GM18861 (cell line): ENCODE measurements at regions not wholly inside any gene's neighbourhood (a gene's known extent, or its start where the extent isn't known, plus 50 kb on each side); places are given as distances from the start of the nearest gene placed in this dataset.

Experiments
- ATAC-seq: cut with Tn5 transposase; IDR thresholded peaks from one replicate; pipeline ENCODE4 v1.9.1; 2021; ENCODE audit not compliant: unreplicated experiment

DNA sequence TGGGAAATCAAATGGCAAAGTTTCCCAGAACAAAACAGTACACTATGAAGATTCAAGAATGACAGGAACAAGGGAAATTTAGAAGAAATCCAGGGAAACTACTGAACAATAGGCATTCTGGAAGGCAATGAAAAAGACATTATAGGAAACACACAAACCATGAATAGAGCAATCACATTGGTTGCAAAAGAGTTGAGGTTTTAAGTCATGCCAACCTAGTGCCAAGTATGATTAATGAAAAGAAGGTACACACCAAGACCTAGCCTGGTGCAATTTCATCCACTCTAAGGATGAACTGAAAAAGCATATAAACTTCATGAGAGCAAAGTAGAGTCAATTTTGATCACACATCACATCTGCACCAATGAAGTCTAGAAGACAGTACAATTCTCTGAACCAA, 326.9 kb downstream of the PDHA2 start:
- ATAC-seq: no peak

DNA sequence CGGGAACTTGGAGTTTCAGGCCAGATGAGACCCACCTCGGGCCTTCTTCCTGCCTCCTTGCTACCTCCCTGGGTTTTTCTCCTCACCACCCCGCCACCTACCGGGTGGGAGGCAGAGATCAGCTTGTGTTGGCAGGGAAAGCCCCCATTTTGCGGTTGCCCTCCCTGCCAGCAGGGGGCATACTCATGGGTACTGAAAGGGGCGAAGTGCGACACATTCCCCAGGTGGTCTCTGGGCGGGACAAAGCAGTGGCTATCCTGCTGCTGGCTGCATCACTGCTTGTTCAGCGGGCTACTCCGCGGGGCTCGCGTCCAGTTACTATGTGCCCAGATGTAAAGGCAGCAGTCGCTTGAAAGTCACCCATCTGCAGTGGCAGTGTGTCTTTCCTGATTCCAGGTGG, 330.3 kb downstream of the PDHA2 start:
- no peak for ATAC-seq

DNA sequence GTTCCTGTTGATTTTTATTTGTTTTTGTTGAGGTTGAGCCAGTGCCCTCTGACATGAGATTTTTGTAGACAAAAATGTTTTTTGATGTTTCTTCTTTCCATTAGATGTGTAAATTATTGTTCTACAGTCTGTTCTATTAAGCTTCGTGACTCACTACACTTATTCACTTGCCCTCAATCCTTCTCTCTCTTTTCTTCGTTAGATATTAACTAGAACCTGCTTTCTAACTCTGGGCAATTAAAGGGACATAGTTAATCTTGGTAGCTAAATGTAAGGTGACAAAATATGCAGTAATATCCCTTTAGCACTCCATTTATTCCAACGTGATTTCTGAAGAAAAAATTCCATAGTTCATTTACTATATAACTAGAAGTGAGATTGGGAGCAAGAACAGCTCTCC, 333.9 kb downstream of the PDHA2 start:
- ATAC-seq: no peak

DNA sequence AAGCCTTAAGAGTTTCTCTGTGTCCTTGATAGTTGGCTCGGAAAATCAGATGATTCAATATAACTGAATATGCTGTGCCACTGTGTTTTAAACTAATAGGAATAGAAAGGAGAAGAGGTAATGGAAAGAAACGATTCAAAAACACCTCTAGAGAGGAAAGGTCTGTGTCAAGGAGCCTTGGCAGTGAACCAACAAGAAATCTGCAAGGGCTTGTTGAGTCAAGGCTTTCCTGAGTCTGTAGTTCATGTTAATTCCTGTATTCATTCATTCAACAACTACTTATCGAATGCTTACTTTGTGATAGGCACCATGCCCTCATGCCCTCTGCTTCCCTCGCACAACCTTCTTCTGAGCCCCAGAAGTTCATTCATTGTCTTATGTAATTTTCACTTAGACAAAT, 336.0 kb downstream of the PDHA2 start:
- no peak for ATAC-seq

DNA sequence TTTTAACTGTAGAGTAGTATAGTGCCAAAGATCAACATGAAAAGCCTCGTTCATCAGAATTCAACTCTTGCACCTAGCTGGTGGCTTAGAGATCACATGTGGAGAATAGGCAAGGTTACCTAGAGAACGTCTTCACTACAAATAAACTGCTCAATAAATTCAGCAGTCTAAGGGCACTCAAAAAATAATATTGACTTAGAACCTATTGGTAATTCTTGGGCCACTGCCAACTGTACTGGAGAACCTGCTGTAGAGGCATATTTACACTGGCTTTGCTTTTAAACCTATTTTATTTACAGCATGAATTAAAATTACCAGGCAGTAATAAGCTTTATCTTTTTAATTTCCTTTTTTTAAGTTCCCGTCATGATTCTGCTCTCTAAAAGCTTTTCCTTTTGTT, 343.7 kb downstream of the PDHA2 start:
- ATAC-seq: no peak

DNA sequence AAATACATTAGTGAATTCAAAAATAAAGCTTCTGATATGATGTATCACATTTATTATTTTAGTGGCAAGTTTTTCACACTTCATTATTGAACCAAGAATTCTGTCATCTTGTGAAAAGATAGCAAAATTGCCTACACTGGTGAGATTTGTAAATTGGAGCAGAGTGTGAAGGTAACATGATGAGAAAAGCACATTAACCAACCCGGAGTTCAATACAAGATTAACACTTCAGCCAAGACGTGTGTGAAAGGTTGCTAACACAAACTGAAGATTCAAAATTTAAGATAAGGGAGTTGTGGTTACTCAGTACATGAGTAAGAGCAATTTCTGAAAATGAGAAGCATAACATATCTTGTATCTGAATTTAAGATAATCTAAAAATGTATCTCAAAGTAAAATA, 346.7 kb downstream of the PDHA2 start:
- ATAC-seq: no peak

DNA sequence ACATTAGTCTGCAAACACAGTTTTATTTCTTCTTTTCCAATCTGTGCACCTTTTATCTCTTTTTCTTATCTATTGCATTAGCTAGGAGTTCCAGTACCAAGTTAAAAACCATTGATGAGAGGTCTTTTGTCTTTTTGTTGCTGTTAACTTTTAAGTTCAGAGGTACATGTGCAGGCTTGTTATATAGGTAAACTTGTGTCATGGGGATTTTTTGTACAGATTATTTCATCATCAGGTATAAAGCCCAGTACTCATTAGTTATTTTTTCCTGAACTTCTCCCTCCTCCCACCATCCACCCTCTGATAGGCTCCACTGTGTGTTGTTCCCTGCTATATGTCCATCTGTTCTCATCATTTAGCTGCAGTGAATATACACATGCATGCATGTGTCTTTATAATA, 349.9 kb downstream of the PDHA2 start:
- no peak for ATAC-seq

DNA sequence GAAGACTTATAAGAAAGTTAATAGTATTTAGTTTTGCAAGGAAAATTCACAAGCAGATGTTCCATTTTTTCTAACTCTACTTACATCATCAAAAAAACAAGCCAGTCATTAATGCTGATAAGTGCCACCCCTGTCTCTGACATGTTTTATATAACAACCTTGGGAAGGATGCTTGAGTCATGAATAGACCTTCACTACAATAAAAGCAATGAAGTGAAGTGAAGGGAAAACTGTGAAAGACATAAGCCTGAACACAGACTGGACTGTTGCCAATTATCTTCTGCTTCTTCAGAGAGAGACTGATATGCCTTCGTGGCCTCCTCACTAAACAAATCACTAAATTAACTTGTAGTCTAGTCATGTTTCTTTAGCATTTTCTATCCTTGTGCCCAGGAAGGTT, 353.2 kb downstream of the PDHA2 start:
- no peak for ATAC-seq

DNA sequence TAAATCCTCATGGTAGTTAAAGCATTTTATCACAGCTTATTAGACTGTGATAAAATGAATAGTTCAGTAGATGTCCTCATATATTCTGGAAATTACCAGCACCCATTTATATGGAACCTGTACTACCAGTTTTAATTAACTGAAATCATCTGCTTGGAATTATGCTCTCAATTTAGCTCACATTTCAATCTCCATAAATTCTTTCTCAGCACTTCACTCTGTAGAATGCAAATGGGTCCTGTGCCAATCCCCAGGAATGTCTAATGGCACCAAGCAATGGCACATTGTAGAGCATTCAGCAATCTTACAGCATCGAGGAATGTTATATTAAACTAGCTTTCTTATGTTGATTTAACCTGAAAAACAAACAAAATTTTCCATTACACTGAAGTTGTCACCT, 355.1 kb downstream of the PDHA2 start:
- ATAC-seq: no peak

DNA sequence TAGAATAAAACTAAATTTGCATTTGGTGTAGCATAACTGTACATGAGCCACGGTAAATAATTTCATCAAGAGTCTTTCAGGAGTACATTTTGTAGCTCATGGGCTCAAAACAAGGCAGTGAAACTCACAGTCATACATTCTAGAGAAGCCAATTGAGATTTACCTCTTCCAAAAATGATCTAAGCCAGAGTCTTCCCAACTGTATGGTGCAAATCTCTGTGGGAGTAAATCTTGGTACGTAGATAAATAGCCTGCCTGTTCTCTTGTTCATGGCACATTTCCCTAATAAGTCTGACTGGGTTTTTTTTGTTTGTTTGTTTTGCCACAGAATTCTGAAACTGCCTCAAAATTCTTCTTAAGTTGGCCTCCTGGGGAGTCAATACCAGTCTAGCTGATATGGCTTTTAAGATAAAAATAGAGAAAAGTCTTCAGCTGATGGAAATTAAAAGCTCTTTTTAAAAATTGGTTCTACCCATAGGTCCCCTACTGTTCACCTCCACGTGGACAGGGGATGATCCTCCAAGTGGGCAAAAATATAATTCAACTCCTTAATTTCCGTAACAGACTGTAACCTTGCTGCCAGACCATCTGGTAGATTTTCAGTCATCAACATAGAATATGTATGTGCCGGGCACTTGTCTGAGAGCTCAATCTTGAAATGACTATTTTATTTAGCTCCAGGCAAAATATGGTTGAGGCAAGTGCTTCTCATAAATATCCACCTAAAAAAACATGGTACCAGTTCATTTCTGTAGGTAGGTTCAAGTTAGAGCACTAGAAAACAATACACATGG, 365.4 kb downstream of the PDHA2 start:
- no peak for ATAC-seq

DNA sequence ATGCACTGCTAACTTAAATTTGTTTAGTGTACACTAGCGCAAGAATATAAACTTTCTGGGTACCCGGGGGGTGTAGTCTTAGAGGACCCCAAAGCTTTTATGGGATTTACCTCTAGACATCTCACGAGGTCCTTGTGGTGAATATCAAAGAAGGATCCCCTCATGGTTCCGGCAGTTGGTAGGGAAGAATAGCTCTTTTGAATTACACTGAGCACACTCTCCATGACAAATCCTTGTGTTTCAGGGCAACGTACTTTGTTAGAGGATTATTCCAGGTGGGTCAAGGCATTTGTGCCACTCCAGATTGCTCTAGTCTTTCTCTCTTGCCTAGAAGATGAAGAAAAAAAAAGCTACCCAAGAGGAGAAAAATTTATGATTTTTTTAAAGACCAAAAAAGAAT, 387.6 kb downstream of the PDHA2 start:
- no peak for ATAC-seq

DNA sequence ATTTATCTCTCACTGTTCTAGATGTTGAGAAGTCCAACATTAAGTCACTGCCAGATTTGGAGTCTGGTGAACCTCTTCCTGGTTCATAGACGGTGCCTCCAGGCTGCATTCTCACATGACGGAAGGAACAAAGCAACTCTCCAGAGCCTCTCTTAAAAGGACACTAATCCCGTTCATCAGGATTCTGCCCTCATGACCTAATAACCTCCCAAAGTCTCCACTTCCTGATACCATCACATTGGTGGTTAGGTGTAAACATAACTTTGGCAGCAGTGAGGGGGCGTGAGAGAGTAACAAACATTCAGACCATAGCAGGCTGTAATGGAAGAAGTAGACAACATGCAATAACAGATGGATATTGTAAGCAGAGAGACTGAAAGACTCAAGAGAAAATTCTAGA, 388.6 kb downstream of the PDHA2 start:
- ATAC-seq: no peak

DNA sequence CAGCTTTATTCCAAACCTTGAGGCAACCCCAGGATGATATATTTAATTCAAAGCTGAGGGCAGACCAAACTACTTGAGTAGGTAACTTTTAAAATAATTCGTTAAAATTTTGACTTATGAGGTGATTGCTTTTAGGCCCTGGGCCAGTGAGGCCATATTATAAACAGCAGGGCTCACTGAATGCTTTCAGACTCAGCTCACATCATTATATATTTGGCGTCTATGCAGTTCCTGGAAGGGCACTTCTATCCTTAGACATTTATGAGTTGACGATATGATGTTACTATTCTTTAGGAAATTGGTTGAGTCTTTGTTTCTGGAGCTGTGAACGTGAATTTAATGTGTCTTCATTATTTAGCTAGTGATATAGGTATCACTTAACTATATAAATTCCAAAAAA, 400.1 kb downstream of the PDHA2 start:
- no peak for ATAC-seq

DNA sequence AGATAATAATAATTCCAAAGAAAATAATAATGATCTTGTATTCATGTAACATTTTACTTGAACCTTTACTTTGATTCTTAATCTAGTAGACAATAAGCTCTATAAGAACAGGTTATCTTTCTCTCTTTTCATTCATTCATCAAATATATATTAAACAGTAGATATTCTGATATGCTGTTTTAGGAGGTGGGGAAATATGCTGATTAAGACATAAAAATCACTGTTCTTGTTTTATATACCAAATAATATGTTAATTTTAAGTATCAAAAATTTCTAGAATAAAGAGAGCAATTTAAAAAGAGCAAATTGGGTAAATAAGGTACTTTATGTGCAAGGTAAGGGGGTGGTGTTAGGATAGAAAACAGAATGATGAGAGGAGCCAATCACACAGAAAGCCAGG, 401.9 kb downstream of the PDHA2 start:
- no peak for ATAC-seq

DNA sequence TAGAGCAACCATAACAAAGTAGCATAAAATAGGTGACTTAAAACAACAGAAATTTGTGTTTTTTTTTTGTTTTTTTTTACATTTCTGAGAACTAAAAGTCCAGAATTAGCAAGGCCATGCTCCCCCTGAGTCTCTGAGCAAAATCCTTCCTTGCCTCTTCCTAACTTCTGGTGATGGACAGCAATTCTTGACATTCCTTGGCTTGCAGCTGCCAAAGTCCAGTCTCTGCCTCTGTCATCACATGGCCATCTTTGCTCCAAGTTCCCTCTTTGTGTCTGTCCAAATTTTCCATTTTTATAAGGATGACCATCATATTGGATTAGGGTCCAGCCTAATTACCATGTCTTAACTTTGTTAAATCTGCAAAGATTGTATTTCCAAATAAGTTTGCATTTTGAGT, 407.2 kb downstream of the PDHA2 start:
- ATAC-seq: no peak

DNA sequence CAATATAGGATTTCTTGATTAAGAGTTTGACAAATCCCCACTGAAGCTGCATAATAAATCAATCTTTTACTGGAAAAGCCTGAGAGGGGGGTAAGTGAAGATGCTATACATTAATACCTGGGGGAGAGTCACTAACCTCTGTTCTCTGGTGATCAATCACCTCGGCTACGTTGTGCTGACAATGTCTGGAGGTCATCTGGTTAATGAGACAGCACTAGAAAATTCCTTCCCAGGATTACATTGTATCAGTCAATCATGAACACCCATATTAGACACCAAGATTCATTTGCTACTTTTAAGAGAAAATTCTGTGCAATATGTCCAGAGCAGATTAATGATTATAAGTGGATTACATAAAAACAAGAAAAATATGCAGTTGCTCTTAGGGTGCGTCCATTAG, 408.3 kb downstream of the PDHA2 start:
- ATAC-seq: no peak

DNA sequence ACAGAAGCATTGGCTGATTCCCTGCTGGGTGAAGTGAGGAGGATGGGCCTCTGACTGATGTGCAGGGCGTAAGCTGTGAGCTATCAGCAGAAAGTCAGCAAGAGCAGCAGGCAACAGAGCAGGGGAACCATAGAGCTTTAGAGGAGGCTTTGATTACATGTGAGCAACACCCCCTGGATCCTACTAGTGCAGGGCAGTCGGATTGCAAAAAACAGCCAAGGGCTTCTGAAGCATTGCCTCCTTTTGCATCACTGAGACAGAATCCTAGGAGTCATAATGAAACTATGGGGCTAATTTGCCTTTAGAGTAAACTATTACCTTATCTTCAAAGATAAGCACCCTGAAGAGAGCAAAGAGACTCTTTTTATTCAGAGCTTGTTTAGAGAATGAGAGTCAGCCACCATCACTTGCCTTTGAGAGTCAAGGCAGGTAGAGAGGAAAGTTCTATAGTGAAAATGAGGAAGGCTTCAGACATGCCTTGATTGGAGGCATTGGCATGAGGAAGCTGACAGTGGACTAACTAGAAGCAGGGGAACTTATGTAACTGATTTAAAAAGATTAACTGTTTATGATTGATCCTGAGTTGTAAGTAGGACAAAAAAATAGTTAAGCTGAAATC, 420.3 kb downstream of the PDHA2 start:
- no peak for ATAC-seq

DNA sequence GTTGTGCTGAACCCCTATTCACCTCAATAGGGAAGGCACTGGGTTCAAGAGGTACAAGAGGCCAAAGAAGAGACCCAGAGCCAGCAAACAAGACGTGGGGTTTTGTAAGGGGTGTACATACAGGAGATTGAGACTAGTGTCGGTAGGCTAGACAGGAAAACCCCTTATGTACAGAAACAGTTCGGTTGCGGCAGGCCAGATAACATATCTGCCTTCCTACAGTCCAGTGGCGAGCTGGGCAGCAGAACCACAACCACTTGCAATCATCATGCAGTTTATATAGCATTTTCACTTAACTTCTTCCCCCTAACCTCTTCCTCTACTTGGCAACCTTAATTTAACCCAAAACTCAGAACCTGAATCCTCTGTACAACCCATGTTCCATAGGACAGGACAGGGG, 422.2 kb downstream of the PDHA2 start:
- ATAC-seq: no peak

DNA sequence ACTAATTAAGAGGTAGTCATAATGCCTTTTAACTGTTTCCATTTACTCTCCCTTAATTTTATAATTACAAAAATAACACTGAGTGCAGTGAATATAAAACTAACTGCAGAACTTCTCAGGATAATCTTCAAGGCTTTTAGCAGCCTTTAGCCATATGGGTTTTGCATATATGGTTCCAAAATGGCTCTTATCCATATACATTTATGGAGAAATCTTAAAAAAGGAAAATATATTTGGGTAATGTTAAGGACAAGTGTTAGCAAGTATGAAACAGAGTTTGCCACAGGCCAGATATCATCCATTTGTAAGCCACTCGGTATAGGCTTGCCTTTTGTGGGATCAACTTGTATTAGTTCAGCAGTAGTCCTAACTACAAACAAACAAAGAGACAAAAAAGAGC, 423.4 kb downstream of the PDHA2 start:
- no peak for ATAC-seq

DNA sequence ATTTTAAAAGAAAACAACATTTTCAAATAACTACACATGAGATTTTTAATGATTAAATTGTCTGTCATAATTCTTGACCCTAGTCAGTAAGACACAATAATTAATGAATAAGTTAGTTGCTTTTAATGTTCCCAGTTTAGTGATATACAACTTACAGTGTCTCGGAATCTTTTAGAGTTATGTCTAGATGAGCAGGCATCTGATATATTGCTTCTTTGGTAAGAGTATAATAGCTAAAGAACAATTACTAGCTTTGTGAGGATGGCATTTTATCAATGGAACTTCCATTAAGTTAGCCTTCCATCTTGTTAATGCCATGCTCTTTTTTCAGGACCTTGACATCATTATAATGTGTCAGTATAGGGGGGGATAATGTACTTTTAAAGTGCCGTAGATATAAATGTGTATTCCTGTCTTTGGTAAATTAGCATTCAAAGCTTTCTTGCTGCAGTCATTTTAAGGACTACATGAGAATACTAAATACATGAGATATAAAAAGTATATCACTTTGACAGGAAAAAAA, 425.1 kb downstream of the PDHA2 start:
- no peak for ATAC-seq

DNA sequence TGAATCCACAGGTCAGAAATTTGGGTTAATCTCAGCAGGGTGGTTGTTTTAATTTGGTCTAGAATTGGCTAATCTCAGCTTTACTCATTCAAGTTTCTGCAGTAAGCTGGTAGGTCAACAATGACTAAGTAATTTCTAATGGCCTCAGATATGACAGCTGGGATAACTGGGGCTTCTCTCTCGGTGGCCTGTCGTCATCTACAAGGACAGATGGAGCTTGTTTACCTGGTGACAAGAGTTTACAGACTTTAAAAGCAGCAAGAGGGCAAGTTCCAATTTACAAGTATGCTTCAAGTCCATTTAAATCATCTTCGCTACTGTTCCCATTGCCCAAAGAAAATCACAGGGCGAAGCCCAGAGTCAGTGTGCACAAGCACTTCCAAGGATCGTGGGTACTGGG, 453.9 kb downstream of the PDHA2 start:
- no peak for ATAC-seq

DNA sequence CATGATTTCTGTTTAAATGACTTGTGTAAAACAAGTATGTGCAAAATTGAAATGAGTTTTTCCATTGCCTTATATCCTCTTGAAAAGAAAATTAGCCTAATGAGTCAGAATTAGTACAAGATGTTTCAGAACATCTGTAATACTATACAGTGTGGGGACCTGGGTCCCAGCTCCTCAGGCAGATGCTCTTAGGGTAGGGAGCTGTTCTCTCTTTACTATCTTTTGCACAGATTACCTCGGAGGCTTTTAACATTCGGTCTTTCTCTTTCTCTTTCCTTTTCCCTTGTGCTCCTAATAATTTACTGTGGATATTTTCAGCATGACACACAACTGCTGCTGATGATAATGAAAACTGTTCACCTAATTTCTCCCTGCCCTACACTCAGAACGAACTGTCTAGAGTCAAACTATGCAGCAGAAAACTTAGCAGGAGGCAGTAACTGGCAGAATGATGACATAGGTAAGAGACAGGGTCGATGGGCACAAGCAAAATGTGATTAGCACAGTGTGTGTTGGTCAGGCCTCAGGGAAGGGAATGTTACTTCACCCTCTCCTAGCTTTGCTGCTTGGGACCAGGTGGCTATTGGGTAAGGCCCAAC, 455.3 kb downstream of the PDHA2 start:
- ATAC-seq: no peak
